ENCODE measurements at regions not wholly inside any gene's neighbourhood (a gene's known extent, or its start where the extent isn't known, plus 50 kb on each side); places are given as distances from the start of the nearest gene placed in this dataset.

DNA sequence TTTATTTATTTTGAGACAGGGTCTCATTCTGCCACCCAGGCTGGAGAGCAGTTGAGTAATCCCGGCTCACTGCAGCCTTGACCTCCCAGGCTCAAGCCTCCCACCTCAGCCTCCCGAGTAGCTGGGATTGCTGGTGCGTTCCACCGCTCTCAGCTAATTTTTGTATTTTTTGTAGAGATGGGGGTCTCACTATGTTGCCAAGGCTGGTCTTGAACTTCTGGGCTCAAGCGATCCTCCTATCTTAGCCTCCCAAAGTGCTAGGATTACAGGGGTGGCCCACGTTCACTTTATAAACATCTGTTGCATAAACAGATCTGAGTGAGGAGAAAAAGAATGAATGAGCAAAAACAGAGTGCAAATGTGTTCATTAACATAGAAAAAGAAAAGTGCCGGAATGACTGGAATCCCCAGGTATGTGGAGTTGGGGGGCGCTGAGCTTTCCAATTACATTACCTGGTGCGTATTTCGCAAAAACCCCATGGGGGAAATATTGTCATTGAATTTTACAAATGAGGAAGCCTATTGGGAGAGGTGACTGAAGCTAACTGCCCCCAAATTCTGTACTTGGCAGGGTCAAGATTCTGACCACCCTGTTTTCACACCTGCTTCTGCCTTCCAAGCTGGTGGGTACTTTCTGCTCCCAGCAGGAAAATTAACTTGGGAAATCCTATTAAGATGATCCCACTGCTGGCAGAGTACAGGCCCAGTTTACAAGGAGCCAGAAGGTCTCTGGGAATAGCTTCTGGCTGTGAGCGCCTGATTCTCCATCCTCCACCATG lies 207.7 kb upstream of the JARID2 start:
- TF ChIP-seq, protein P1, sequence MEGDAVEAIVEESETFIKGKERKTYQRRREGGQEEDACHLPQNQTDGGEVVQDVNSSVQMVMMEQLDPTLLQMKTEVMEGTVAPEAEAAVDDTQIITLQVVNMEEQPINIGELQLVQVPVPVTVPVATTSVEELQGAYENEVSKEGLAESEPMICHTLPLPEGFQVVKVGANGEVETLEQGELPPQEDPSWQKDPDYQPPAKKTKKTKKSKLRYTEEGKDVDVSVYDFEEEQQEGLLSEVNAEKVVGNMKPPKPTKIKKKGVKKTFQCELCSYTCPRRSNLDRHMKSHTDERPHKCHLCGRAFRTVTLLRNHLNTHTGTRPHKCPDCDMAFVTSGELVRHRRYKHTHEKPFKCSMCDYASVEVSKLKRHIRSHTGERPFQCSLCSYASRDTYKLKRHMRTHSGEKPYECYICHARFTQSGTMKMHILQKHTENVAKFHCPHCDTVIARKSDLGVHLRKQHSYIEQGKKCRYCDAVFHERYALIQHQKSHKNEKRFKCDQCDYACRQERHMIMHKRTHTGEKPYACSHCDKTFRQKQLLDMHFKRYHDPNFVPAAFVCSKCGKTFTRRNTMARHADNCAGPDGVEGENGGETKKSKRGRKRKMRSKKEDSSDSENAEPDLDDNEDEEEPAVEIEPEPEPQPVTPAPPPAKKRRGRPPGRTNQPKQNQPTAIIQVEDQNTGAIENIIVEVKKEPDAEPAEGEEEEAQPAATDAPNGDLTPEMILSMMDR (IDR thresholded peaks at IDR 0.05): no peak
- TF ChIP-seq EP300 (IDR thresholded peaks at IDR 0.05; ENCODE audit: low read depth): no peak
- no peak for TF ChIP-seq POLR2A (IDR thresholded peaks at IDR 0.05)
- no peak for TF ChIP-seq POLR2AphosphoS5 (IDR thresholded peaks at IDR 0.05)
